Dermis blood vessel endothelial cell (primary cell): ENCODE measurements at regions not wholly inside any gene's neighbourhood (a gene's known extent, or its start where the extent isn't known, plus 50 kb on each side); places are given as distances from the start of the nearest gene placed in this dataset.

Experiments
- DNase-seq: peaks from one replicate; pipeline ENCODE4 v3.0.0; 2010

DNA sequence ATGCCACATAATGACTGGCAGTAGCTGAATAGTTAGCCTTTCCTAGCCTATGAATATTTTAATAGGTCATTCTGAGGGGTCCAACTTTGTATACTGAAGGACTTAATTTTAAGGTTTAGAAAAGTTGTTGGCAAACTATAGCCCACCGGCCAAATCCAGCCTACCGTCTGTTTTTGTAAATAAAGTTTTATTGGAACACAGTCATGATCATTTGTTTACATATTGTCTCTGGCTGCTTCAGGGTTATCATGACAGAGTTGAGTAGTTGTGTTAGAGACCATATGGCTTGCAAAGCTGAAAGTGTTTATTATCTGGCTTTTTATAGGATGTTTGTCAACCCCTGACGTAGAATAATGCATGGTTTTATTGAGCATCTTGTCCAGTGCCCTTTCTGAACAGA is 73.4 kb downstream of the NTMT2 start:
- no peak for DNase-seq

DNA sequence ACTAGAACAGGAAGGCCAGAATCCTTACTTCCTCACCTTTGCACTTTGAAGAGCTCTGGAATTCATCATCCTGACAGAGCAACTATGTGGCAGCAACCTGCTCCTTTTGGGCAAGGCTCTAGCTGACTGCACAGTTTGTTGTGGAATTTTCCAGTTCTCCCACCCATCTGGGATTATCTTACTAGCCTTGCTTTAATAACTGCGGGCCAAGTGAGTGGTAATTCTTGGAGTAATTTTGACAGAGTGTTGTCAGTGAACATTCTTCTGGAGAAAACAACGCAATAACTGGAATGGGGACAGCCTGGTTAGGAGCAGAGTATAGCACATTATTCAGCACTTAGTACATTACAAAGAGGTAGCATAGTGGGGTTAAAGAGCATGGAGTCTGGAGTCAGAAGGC is 75.3 kb downstream of the NTMT2 start:
- DNase-seq, result no peak

DNA sequence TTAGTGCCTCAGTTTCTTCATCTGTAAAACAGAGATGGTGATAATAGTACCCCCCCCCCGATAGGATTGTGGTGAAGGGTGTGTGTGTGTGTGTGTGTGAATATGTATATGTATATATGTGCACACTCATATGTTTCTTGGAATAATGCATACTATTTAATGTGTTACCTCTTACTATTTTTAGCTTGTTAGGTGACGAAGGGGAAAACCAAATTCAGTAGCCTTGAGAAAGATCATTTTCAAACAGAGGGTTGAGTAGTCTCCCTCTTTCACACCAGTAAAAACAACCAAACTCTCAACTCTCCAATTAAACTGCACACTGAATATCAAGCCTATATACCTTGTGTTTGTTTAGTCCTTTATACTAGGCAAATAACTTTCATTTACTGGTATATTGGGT is 75.7 kb downstream of the NTMT2 start:
- DNase-seq, result no peak

DNA sequence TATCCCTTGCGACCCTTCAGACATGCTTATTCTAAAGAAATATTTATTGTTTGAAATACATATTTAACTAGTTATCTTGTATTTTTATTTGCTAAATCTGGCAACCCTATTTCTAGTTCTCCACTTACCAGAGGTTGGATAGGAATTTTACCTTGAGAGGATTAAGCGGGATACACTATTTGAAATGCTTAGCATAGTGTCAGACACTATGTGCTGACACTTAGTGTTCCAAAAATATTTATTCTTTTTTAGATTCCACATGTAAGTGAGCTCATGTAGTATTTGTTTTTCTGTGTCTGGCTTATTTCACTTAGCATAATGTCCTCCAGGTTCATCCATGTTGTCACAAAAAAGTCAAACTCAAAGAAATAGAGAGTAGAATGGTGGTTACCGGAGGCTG is 78.7 kb downstream of the NTMT2 start:
- DNase-seq, result no peak

DNA sequence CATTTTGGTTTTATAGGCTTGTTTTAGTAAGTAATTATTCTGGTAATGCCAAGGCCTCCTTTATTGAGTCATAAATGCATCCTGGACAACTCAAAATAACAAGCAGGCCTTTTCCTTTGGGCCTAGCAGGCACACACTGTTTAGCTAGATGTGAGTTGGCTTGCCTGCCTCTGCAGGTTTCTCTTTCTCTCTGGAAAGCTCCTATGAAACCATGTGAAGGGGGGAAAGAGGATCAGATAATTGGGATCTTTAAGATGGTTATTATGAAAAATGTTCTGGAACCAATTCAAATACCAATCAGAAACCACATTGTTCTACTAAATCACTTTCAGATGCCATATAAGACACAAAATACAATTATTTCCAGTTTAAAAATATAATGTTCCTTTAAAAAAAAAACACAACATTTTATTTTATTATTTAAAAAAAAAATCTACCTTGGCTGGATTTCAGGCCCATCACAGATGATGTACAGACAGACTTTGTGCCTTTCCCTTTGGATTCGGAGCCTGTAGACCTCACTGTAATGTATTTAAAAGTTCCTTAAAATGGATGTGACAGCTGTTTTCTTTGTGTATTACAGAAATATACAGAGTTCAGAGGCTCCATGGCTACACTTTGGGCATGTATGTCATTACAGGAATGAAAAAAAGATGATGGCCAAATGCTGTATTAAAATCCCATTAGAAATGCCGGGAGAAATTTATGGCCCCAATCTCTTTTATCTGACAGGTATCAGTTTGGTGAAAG is 80.2 kb downstream of the NTMT2 start:
- no peak for DNase-seq

DNA sequence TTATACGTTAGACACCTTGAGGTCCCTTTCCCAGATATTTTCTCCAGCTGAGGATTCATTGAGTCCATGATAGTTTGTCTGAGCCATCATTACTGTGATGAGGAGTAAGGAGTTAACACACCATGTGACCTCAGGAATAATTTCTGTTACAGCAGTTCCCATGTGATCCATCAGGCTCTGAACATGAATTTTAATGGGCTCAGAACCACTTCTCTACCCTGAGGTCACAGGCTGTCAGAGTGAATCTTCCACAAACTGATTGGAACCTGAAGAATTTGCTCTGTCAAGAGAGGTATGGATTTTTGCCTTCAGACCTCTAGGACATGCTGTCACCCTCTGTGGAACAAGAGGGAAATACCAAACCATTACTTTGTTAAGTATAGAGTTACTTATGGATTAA is 81.0 kb downstream of the NTMT2 start:
- no peak for DNase-seq

DNA sequence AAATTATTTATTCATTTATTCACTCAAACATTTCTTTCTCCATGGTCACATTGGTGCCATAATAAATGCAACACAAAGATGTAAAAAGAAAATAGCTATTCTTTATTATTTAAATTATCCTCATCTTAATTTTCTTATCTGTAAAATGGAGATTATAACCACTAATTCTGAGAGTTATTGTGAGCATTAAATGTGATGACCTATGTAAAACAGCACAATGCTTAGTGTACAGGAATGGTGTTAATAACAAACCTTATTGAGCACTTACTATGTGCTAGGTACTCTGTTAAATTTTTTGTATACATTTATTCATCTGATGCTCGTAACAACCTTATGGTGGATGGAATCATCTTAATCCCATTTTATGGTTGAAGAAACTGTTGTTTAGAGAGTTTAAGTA is 84.6 kb downstream of the NTMT2 start:
- no peak for DNase-seq

DNA sequence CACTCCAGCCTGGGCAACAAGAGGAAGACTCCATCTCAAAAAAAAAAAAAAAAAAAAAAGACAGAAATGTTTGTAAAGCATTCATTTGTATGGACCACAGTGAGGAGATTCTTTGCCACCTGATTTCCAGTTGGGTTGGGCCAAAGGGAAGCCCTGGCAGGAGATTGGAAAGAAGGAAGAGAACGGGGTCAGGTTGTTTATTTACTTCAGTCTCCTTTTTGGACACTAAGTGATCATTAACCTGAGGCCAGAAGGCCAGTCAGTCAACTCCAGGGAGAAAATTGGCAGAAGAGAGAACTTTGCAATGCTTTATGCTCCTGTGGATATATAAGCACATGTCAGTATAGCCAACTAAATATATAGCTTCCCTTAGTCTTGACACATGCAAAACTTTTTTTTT is 85.9 kb downstream of the NTMT2 start:
- DNase-seq, result no peak

DNA sequence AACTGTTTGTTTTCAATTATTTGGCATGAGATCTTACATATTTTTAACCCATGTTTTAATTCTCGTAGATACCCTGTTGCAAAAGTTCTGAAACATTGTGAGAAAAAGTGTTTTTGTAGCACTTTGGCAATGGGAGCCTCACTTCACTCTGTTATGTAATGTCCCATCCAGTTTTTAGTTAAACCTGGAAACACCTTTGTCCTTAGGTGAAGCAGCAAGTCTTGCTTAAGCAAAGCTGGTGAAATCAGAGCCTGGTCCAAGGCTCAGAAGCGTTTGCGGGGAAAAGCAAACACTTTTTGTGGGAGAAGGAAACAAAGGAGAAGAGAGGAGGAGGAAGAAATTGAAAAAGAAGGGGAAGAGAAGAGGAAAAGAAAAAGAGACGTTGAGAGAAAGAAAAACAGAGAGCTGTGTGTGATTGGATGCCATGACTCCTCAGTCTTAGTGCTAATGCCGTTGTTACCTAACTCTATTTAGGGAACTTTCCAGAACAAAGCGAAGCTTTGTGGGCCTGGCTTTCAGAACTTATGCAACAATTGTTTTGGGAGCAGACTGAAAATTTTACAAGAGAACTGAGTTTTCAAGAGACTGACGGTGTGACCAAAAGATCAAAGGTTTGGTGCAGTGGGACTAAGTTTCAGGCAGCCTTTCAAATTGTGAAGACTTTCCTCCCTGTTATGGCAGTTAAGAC is 93.1 kb downstream of the NTMT2 start:
- no peak for DNase-seq

DNA sequence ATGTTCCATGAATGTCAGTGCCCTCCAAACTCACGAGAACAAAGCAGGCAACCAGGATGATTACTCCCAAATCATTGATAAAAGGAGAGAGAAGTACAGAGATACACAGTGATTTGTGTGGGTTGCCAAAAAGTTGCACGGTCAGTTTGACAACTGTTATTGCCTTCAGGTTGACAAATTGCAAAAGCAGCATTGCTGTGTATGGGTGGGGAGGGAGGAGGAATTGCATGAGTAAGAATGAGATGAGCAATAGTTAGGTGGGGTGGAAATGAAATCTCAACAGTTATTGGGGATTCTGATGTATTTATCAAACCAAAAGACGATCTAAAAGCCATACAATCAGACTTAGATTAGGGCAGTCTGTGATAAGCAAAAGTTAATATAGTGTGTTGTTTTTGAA is 93.7 kb downstream of the NTMT2 start:
- DNase-seq, result no peak

DNA sequence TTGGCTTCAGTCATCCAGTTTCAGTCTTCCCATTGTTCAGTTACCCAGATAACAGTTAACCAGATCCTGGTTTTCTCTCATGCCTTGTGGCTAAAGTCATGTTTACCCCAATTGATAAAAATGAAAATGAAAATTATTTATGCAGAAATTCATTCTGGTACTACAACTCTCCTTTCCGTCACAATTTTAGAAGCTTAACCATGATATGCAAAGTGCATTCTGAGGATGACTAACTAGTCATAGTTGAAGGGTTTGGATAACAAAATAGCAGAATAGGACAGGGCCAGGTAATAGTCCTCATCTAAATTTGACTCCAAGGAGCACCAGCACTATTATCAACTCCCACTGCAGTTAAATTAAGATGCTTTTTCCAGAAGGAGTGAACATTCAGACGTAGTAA is 94.7 kb downstream of the NTMT2 start:
- no peak for DNase-seq

DNA sequence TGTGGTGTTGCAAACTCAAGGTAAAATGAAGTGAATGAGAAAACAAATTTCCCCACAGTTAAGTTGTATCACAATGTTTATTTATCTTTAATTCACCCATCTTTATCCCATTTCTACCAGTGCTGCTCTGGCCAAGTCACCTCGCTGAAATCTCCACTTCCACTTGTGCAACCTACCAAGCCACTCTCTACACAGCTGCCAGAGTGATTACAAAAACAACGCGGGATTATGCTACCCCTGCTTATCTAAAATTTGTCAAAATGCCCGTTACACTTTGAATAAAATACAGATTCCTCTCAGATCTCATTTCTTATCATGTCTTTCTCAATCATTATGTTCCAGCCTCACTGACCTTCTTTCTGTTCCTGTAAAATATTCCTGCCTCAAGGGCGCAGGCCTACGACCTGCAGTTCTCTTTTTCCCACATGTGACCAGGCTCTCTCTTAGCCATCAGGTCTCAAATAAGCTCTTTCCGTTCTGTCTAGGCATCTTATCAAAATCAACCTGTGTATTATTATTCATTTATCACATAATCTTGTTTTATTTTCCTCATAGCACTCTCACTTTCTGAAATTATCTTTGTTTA is 95.6 kb downstream of the NTMT2 start:
- DNase-seq, result no peak

DNA sequence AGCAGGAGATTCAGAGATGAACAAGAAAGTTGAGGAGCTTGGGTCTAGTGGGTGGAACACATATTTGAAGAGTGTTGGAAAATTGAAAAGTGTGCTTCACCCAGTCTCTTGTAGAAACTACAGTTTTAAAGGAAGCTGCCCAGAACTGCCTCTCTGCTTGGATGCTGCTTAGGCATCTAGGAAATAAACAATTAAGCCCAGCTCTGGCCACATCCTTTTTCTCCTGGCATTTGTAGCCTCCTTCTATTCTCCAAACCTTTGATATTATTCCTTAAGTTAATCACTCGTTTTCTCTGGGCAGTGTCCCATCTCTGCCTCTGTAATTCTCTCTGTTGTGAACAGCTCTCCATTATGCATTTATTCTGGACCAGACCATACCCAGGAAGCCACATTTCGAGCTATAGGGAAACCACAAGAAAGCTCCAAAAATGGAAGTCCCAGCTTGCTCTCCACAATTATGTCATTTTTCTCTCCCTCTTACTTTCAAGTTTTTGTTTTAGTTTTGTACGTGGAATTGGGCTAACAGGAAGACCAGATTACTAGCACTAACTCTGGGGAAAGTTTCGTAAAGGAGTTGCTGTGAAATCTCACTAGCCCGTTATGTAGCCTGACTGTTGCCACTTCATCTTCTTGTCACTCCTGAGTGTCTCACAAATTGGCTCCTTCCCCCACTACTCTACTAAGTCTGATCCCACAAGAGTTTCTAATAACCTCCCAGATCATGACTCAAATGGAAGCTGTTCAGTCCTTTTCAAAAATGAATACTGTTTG is 102.2 kb downstream of the NTMT2 start:
- DNase-seq, result no peak

DNA sequence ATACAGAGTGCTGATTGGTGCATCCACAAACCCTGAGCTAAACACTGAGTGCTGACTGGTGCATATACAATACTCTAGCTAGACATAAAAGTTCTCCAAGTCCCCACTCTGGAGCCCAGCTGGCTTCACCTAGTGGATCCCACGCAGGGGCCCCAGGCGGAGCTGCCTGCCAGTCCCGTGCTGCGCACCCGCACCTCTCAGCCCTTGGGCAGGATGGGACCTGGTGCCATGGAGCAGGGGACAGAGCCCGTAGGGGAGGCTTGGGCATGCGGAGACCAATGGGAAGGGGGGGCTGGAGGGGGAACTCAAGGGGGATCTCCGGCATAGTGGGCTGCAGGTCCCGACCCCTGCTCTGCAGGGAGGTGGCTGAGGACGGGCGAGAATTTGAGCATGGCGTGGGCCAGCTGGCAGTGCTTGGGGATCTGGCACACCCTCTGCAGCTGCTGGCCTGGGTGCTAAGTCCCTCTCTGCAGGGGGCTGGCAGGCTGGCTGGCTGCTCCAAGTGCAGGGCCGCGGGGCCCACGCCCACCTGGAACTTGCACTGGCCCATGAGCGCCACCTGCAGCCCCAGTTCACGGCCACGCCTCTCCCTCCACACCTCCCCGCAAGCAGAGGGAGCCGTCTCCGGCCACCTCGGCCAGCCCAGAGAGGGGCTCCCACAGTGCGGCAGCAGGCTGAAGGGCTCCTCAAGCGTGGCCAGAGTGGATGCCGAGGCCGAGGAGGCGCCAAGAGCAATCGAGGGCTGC is 104.9 kb downstream of the NTMT2 start:
- no peak for DNase-seq

DNA sequence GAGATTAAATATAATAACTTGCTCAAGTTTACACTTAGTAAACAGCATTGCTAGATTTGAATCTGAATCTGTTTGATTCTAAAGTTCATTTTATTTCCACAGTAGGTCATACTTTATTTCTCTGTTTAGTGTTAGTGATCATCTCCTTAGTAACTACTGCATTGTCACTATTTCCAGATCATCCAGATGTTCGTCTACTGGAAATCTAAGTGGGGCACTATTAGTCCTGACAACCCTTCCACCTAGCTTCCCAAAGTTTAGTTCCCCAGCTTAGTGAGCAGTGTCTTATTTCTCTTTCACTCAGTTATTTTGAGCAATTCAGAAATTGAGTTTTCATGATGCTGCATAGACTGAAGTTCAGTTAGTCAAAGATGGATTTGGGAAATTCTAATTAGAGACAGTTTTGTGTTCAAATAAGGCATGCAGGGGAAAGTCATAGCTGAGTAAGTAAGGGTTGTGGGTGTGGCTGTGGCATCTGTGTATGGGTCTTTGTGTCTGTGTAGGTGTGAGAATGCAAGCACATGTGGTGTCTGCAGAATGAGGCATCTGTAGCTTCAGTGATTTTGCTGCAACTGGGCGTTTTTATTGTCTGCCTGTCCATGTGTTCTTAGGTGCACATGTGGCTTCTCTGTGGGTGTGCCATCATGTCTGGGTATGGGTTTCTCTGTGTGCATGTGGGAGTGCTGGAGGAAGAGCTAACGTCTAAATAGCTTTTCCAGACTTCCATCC is 107.3 kb downstream of the NTMT2 start:
- DNase-seq, result no peak

DNA sequence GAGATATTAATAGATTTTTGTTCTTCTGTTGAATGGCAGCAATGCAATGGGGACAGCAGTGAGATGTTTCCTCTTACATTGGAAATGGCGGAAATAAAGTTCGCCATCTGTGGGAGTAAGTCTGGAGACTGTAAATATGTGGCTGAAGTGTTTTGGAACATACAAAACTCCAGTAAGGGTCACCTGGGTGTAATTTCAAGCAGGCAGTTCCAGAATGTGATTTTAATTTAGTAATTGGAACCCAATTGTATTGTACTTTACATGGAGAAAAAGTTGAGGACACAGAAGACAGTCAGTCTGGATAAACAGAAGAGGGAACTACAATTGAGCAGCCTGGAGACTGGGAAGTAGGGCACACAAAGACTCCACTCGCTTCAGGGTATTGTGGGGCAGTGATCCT is 108.6 kb downstream of the NTMT2 start:
- DNase-seq, result no peak

DNA sequence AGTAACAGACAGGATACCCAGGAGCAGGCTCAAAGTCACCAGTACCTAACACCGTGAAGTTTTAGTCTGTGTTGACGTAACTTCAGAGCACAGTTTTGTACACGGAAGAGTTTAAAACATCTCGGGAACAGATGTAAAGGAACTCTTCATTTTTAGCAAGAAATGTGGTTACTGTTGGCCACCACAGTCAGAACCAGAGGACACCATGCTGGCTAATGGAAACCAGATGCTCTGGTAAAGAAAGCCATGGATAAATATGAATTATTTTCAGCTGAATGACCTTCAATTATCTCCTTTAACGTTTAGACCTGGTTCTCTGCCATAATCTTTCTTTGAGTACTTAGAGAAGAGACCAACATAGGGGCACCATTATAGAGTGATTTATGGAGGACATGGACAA is 115.9 kb downstream of the NTMT2 start:
- no peak for DNase-seq

DNA sequence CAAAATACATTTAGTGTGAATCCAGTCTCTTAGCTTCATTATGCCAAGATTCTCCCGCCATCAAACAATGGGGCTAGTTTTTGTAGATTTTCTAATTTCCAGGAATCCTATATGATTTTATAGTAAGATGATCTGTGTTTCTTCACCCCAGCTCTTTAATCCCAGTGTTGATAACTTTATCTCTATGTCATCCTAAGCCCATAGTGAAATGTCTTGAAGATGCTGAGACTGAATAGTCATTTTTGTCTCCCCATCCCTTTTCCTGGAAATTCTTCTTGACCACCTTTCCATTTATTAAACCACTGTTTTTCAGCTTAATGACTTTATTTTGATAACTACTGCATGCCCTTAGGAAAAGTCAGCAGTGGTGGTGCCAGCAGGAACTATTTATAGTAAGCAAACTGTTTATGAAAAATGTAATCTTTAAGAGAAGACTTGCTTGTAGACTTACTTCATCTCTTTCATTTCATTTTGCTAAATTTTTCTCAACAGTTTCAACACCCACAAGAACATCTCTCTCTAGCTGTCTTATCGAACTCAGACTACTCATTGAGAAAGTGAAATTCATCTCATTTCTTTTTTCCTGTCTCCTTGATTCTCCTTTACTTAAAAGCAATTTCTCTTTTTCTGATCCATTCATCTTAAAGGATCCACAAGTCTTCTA is 116.6 kb downstream of the NTMT2 start:
- no peak for DNase-seq

DNA sequence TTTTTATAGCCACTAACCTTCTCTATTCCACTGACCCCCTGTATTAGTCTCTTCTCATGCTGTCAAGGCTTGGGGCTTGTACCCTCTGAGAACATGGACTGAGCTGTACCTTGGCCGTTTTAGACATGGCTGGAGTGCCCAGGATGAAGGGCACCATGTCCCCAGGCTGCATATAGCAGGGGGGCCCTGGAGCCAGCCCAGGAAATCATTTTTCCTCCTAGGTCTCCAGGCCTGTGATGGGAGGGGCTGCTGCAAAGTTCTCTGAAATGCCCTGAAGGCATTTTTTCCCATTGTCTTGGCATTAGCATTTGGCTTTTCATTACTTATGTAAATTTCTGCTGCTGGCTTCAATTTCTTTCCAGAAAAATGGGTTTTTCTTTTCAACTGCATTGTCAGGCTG is 119.5 kb downstream of the NTMT2 start:
- DNase-seq, result no peak

DNA sequence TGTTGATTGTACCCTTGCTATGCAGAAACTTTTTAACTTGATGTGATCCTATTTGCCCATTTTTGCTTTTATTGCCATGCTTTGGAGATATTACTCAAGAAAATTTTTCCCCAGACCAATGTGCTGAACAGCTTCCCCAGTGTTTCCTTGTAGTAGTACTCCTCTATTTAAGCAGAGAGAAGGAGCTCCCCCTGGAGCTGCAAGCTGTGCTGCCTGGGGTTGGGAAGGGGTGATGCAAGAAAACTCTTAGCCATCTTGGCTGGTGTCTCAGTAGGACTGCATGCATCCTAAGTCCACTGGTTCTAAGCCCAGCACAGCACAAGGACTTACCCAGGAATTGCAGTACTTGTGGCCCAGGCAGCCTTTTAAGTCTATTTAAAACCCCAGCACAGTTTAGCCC is 121.6 kb downstream of the NTMT2 start:
- DNase-seq, result no peak

DNA sequence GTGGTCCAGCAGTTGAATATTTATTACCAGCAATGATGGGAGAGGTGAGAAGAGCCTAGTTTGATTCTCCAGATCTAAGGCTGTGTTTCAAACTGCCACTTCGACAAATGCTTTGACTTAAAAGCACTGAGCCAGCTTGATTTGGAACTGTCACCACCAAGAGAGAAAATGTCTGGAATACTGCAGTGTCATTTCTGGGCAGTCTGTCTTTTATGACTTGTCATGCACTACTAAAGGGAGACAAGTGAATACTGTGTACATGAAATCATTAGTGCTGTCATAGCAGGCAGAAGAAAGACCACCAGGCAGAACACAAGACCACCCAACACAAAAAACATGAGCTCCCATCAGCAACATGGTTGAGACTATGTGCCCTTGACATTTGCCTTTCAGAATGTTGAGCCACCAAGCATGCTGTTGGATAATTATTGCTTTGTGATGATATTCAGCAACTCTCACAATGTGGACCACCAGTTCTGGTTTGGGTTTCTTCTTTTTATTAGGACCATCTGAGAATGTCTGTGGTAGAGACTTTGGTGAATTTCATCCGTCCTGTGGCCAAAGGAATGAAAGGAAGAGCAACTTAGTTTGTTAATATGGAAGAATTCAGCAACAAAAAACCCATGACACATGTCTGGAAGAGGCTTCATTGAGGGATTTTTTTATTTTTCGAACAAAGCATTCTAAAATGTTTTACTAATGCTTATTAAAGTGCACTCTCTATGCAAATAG is 125.8 kb downstream of the NTMT2 start:
- DNase-seq, result no peak
